Heart left ventricle (tissue), 16 donors: ENCODE measurements at regions not wholly inside any gene's neighbourhood (a gene's known extent, or its start where the extent isn't known, plus 50 kb on each side); places are given as distances from the start of the nearest gene placed in this dataset.
"Not testable (repeated sequence)": the region's sequence is repeated elsewhere in the genome, so short reads cannot be mapped to it uniquely, and the experiment has no call there.

Experiments used
- ATAC-seq, 4 donors: fragments of 200-7000 bp; cut with Tn5 transposase; one replicate each; pipeline ENCODE4 v1.9.1; 2020 to 2022; ENCODE audit warnings: moderate library complexity in 4 of 4, mild to moderate bottlenecking in 3 of 4, moderate number of reproducible peaks in 1 of 4
- DNase-seq, 5 donors: peaks; one replicate each; pipeline ENCODE4 v3.0.0-alpha.2; 2020
- H3K27ac ChIP-seq, 12 donors: fragments of 200-600 bp; sonication (generic) in 4 of 12; one replicate each; pipeline versions ENCODE4 v1.5.0 to v1.8.0; 2016 to 2022; ENCODE audit warnings: mild to moderate bottlenecking in 2 of 12
- H3K27me3 ChIP-seq, 9 donors: fragments of 200-600 bp; sonication (generic) in 2 of 9; one replicate each; pipeline versions ENCODE4 v1.5.1 to v1.8.0; 2016 to 2022; ENCODE audit warnings: mild to moderate bottlenecking in 3 of 9
- H3K36me3 ChIP-seq, 9 donors: fragments of 200-600 bp; sonication (generic) in 2 of 9; one replicate each; pipeline versions ENCODE4 v1.5.0 to v1.8.0; 2018 to 2022; ENCODE audit warnings: mild to moderate bottlenecking in 2 of 9
- H3K4me1 ChIP-seq, 12 donors: fragments of 200-600 bp; sonication (generic) in 4 of 12; one replicate each; pipeline versions ENCODE4 v1.5.0 to v1.8.0; 2016 to 2022; ENCODE audit warnings: mild to moderate bottlenecking in 3 of 12
- H3K4me3 ChIP-seq, 12 donors: fragments of 200-600 bp; sonication (generic) in 4 of 12; one replicate each; pipeline versions ENCODE4 v1.5.0 to v1.8.0; 2017 to 2022; ENCODE audit warnings: mild to moderate bottlenecking in 9 of 12, moderate library complexity in 4 of 12
- H3K9me3 ChIP-seq, 12 donors: fragments of 200-600 bp; sonication (generic) in 4 of 12; one replicate each; pipeline versions ENCODE4 v1.5.0 to v1.8.0; 2016 to 2022; ENCODE audit warnings: mild to moderate bottlenecking in 1 of 12
- WGBS, 4 donors: extraction: QIAGEN DNeasy Blood & Tissue Kit in 2 of 4; methylation state at CpG; one replicate each; pipeline versions ENCODE4 v1.1.5 to v1.1.7; 2013 to 2018; 5-methylcytosine and 5-hydroxymethylcytosine counted together
- intact Hi-C, 10 donors: fragments of 100-400 bp; cut with DNase I; formaldehyde crosslinking; loops; one replicate each; pipeline versions ENCODE4 v1.11.1 to v1.14.2; 2022
- donor health status: ischemic (EF 13 %, LVEDD 7.1; RV severe dilation, severe dysfunction).
- donor health status: healthy with polysubstance abuse.
- donor health status: DM: no; HTN: yes; CAD: no.
- donor health status: DM: no; HTN: no; CAD: no.
- donor health status: ischemic (EF 25% LVEDD 6.9; RV normal size, moderate dysfunction).
- donor health status: ischemic (EF 25% LVEDD 5.7; RV mildly dilated, moderate dysfunction).
- donor health status: healthy.
- donor health status: DM: yes; HTN: yes; CAD: no.
- donor health status: ischemic (EF 35%, LVEDD 5.7; RV mildly dilated, moderate dysfunction).
- donor health status: nonischemic (EF 11% LVEDD 7.7; RV severe dilation, severe dysfunction).
- donor health status: DM: yes; HTN: yes; CAD: no.
- donor health status: PGD.
- donor health status: ischemic (EF 29% LVEDD 5.4; RV normal size, mild dysfunction).
- donor health status: nonischemic (EF 23%, LVEDD 6.1; RV moderate dilation, normal function).

DNA sequence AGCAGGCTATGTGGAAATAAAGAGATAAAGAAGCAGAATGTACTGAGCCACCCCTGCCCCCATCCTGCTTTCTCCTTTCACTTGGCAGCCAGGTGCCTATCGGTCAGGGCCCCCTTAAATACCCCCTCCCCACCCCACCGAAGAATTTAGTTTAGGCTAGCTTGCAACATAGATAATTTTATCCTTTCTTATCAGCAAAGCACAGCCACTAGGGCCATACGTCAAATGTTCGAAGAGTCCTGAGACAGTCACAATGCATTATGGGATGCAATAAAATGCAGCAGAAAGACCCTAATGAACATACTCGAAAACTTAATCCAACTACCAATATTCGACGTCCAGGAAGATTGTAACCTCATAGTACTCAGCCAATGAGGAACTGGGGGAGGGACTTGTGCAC is 71.4 kb downstream of the ZNF195 start:
- H3K27ac ChIP-seq, intact Hi-C loops, DNase-seq, H3K36me3 ChIP-seq, H3K27me3 ChIP-seq, ATAC-seq, H3K4me3 ChIP-seq, H3K4me1 ChIP-seq, H3K9me3 ChIP-seq: not testable (repeated sequence)
- WGBS, 4 donors: 27 to 42% methylated on average over 2 to 3 of the region's 7 CpGs; no CpG with 5 or more reads in 2 of the 4 donors

DNA sequence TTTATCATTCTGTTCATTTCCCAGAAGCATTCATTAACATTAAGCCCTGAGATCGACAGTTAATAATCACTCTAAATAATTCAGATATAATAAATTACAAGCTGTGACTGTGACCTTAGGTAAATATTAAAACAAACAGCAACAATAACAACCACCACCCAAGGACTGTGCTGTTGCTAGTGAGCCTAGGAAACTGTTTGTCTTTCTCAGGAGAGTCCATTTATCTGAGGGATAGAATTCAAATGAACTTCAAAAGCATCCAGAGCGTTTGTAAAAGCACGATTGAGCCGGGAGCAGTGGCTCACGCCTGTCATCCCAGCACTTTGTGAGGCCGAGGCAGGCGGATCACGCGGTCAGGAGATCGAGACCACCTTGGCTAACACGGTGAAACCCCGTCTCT is 68.8 kb upstream of the MRGPRE start:
- H3K27ac ChIP-seq, ATAC-seq, H3K36me3 ChIP-seq, intact Hi-C loops, H3K27me3 ChIP-seq, DNase-seq, H3K4me1 ChIP-seq, H3K9me3 ChIP-seq, H3K4me3 ChIP-seq: not testable (repeated sequence)
- WGBS, 4 donors: 50% methylated on average over 2 of the region's 12 CpGs; no CpG with 5 or more reads in 3 of the 4 donors

- ATAC-seq: not testable (repeated sequence)
- no CpG with 5 or more reads among the region's 14 CpGs for WGBS, 4 donors
Measured at GRCh38 chr11:3300579-3300978, 68.4 kb upstream of the MRGPRE start.

GRCh38 chr11:3297834-3298233 is 65.6 kb upstream of the MRGPRE start:
- ATAC-seq, H3K9me3 ChIP-seq, intact Hi-C loops, H3K27ac ChIP-seq, H3K4me3 ChIP-seq, H3K4me1 ChIP-seq, H3K36me3 ChIP-seq, H3K27me3 ChIP-seq: not testable (repeated sequence)
- WGBS, 4 donors: 83 to 100% (median 95%) methylated on average over 1 to 4 of the region's 5 CpGs
- peak in 1 of 5 donors; percentile 1 for DNase-seq

More at GRCh38 chr11:3300579-3300978, 68.4 kb upstream of the MRGPRE start:
- H3K36me3 ChIP-seq, H3K27me3 ChIP-seq, DNase-seq, H3K4me1 ChIP-seq, H3K27ac ChIP-seq, H3K4me3 ChIP-seq, intact Hi-C loops, H3K9me3 ChIP-seq: not testable (repeated sequence)

GRCh38 chr11:3290563-3290962 is 58.3 kb upstream of the MRGPRE start:
- WGBS, 4 donors: 50 to 59% methylated on average over 2 to 3 of the region's 7 CpGs; no CpG with 5 or more reads in 2 of the 4 donors
- H3K4me1 ChIP-seq, intact Hi-C loops, H3K27me3 ChIP-seq, H3K36me3 ChIP-seq, H3K9me3 ChIP-seq, H3K4me3 ChIP-seq, H3K27ac ChIP-seq: not testable (repeated sequence)
- DNase-seq: peak in 2 of 5 donors; percentile 9 to 14
- ATAC-seq: peak in 2 of 4 donors; percentile 39 to 88

DNA sequence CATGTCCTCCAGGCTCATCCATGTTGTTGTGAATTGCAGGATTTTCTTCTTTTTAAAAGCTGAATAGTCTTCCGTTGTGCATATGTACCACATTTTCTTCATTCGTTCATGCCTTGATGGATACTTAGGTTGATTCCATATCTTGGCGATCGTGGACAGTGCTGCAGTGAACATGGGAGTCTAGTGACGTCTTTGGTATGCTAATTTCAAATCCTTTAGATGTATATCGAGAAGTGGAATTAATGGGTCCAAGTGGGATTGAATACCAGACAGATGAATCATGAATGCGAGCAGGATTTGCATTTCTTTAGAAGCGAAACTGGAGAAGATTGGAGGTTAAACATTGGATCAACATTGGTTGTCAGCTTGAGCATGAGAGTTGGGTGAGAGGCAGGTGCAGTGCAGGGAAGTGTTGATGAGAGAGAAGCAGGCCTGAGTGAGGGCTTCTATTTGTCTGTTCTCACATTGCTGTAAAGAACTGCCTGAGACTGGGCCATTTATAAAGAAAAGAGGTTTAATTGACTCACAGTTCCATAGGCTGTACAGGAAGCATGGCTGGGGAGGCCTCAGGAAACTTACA is 55.2 kb upstream of the MRGPRE start:
- H3K27ac ChIP-seq, ATAC-seq, DNase-seq, H3K4me1 ChIP-seq, H3K27me3 ChIP-seq, H3K36me3 ChIP-seq, intact Hi-C loops, H3K4me3 ChIP-seq, H3K9me3 ChIP-seq: not testable (repeated sequence)
- no CpG with 5 or more reads among the region's 8 CpGs for WGBS, 4 donors

- WGBS, 4 donors: no CpG with 5 or more reads among the region's 3 CpGs
- ATAC-seq, H3K4me3 ChIP-seq, intact Hi-C loops, H3K9me3 ChIP-seq, H3K27me3 ChIP-seq, H3K27ac ChIP-seq, DNase-seq, H3K4me1 ChIP-seq, H3K36me3 ChIP-seq: not testable (repeated sequence)
Measured at GRCh38 chr11:3285261-3285660, 53.0 kb upstream of the MRGPRE start.

- DNase-seq, intact Hi-C loops, H3K4me1 ChIP-seq, H3K4me3 ChIP-seq, H3K27me3 ChIP-seq, ATAC-seq, H3K9me3 ChIP-seq, H3K27ac ChIP-seq, H3K36me3 ChIP-seq: not testable (repeated sequence)
- WGBS, 4 donors: no CpG with 5 or more reads among the region's 12 CpGs
Measured at GRCh38 chr11:3284248-3284647, 52.0 kb upstream of the MRGPRE start.

DNA sequence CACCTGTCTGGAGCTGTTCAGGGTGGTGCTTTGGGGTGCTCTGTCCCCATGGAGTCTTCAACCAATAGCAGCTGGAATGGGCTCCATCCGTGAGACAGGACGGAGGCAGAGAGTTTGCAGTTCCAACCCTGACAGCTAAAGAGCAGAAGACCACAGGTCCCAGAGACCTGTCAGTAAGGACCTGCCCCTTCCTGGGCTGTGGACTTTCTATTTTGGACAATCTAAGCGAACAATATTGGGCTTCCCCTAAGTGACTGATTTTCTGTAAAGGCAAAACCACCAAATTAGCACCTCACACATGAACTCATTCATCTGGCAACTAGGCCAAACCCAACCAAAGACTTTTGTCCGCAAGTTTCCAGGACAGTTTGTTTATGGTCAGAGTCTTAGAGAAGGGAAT is 50.5 kb upstream of the MRGPRE start:
- H3K4me3 ChIP-seq, H3K27ac ChIP-seq, intact Hi-C loops, H3K27me3 ChIP-seq, H3K9me3 ChIP-seq, H3K36me3 ChIP-seq, DNase-seq, ATAC-seq, H3K4me1 ChIP-seq: not testable (repeated sequence)
- WGBS, 4 donors: 89 to 100% (median 95%) methylated on average over 1 to 2 of the region's 4 CpGs
